ENCODE measurements at regions not wholly inside any gene's neighbourhood (a gene's known extent, or its start where the extent isn't known, plus 50 kb on each side); places are given as distances from the start of the nearest gene placed in this dataset.

GRCh38 chr13:99895444-99896368 lies 75.9 kb downstream of the ZIC5 start:
- no peak overlapping the region for H3K27ac Mint-ChIP-seq
- peaks cover 5 to 27% (median 16%) of the 10 kb centered on the region in 4 donors for H3K4me1 Mint-ChIP-seq
- Histone ChIP-seq H3K9me3 (ENCODE audit: control insufficient read depth in 2 of 2, low read length in 2 of 2) (no peaks in the 10 kb centered on the region), H3K36me3 (ENCODE audit: control insufficient read depth, insufficient read depth, low read length) (no peaks in the 10 kb centered on the region), H3K4me1 (ENCODE audit: control insufficient read depth, insufficient read depth, low read length, poor library complexity, severe bottlenecking) (peaks cover 20% of the 10 kb centered on the region), H3K27me3 (ENCODE audit: control insufficient read depth, insufficient read depth, low read length) (peaks cover 17% of the 10 kb centered on the region), H3K27ac (ENCODE audit: insufficient read depth, low read length, poor library complexity, severe bottlenecking) (no peak overlapping the region), H3K4me3 (ENCODE audit: low read depth, low read length) (peak overlapping the region; percentile 85)
- peaks cover 5% of the 10 kb centered on the region for H3K36me3 Mint-ChIP-seq
- peaks cover 0 to 4% (median 0%) of the 10 kb centered on the region in 7 donors for H3K9me3 Mint-ChIP-seq
- no peak for ATAC-seq (ENCODE audit: low read depth in 2 of 2)
- peak in 2 of 3 donors; percentile 19 to 36 for DNase-seq
- H3K4me3 Mint-ChIP-seq = peak overlapping the region; percentile 75 to 80 (median 78)
- H3K27me3 Mint-ChIP-seq = peaks cover 71% of the 10 kb centered on the region

DNA sequence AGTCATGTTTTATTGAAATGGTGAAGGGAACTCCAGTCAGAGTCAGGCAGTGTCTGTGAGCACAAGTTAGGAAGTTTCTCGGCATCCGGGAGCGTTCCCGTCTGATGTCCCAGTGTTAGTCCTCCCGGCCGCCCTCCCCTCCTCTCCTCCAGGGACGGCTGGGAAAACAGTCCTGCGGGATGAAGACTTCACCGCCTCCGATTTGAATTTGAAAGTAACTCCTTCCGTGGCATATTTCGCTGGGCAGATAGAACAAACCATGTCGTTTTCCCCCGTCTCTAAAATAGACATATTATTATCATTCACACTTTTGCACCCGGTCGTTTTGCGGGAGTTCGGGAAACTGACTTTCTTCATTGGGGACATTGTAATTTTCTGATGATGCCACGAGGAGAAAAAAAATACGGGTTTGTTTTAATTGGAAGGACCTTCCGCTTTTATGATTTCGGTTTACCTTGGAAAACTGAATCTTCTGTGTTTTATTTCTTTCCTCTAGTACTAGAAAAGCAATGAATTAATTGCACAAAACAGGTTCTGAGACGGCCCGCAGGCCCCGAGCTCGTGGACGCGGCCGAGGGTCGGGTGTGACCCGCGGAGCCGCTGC lies 76.6 kb downstream of the ZIC5 start:
- peak overlapping the region; percentile 75 to 80 (median 78) for H3K4me3 Mint-ChIP-seq
- DNase-seq (peak in 1 of 3 donors; percentile 10), ATAC-seq (ENCODE audit: low read depth in 2 of 2) (no peak)
- peak overlapping the region in 2 of 3 donors; percentile 5 to 41 for H3K27ac Mint-ChIP-seq
- H3K9me3 Mint-ChIP-seq = peaks cover 0 to 4% (median 0%) of the 10 kb centered on the region in 7 donors
- Histone ChIP-seq H3K4me3 (ENCODE audit: low read depth, low read length) (peak overlapping the region; percentile 85), H3K4me1 (ENCODE audit: control insufficient read depth, insufficient read depth, low read length, poor library complexity, severe bottlenecking) (peaks cover 20% of the 10 kb centered on the region), H3K36me3 (ENCODE audit: control insufficient read depth, insufficient read depth, low read length) (no peaks in the 10 kb centered on the region), H3K27ac (ENCODE audit: insufficient read depth, low read length, poor library complexity, severe bottlenecking) (no peak overlapping the region), H3K9me3 (ENCODE audit: control insufficient read depth in 2 of 2, low read length in 2 of 2) (no peaks in the 10 kb centered on the region), H3K27me3 (ENCODE audit: control insufficient read depth, insufficient read depth, low read length) (peaks cover 17% of the 10 kb centered on the region)
- H3K4me1 Mint-ChIP-seq = peaks cover 5 to 22% (median 13%) of the 10 kb centered on the region in 4 donors
- peaks cover 5% of the 10 kb centered on the region for H3K36me3 Mint-ChIP-seq
- H3K27me3 Mint-ChIP-seq = peaks cover 65% of the 10 kb centered on the region

DNA sequence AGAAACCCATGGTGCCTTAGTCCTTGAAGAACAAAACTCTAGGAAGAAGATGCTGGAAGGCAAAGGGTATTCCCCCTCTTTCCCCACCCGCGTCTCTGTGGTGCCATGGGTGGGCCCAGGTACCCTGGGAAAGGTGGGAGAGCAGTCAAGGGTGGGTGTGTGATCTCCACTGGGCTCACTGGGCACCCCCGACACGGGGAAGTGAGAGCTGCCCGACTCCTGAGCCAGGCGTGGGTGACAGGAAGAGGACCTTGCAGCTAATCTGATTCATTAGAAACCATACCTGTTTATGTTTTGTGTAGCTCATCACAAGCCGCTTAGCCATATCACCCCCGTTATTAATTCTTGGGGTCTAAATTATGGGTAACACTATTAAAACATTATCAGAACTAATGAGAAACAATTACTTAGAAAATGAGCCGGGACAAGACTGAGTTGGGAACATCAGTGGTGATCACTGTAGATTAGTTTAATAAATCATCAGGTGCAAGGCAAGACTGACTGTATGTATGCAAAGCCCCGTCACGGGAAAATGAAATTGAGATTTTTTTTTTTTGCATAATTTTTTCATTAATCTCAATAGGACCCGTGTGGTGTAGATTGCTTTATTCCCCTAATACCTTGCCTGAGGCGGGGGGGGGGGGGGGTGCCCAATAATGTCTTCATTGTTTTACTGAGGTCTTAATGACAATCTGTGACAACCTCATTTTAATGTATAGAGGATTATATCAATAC lies 77.3 kb downstream of the ZIC5 start:
- Mint-ChIP-seq H3K4me1 (peaks cover 5 to 22% (median 13%) of the 10 kb centered on the region in 4 donors), H3K27ac (peak overlapping the region in 1 of 3 donors; percentile 41), H3K27me3 (peaks cover 62% of the 10 kb centered on the region), H3K4me3 (peak overlapping the region; percentile 75 to 80 (median 78)), H3K9me3 (peaks cover 0 to 4% (median 0%) of the 10 kb centered on the region in 7 donors), H3K36me3 (peaks cover 5% of the 10 kb centered on the region)
- Histone ChIP-seq H3K4me1 (ENCODE audit: control insufficient read depth, insufficient read depth, low read length, poor library complexity, severe bottlenecking) (peaks cover 20% of the 10 kb centered on the region), H3K4me3 (ENCODE audit: low read depth, low read length) (peak overlapping the region; percentile 85), H3K27me3 (ENCODE audit: control insufficient read depth, insufficient read depth, low read length) (peaks cover 17% of the 10 kb centered on the region), H3K36me3 (ENCODE audit: control insufficient read depth, insufficient read depth, low read length) (no peaks in the 10 kb centered on the region), H3K9me3 (ENCODE audit: control insufficient read depth in 2 of 2, low read length in 2 of 2) (no peaks in the 10 kb centered on the region), H3K27ac (ENCODE audit: insufficient read depth, low read length, poor library complexity, severe bottlenecking) (no peak overlapping the region)
- ATAC-seq (ENCODE audit: low read depth in 2 of 2) (no peak), DNase-seq (no peak)

DNA sequence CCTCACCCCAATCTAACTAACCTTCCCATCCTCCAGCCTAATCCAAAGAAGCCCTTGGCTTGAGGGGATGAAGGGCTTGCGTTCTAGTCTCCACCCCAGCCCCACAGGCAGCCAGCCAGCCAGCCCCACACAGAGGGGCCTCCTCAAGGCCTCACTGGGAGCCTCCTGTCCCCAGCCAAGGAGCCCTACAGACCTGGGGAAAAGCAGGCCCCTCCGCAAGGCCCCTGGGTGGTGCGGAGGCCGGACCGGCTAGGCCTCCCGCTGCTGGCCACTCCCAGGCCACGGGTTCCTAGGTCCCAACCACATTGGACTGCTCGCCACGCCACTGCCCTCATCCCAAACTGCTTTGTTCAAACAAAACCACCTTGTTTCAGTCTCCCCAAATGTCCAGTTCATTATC lies 78.0 kb downstream of the ZIC5 start:
- Histone ChIP-seq H3K36me3 (ENCODE audit: control insufficient read depth, insufficient read depth, low read length) (no peaks in the 10 kb centered on the region), H3K4me1 (ENCODE audit: control insufficient read depth, insufficient read depth, low read length, poor library complexity, severe bottlenecking) (peaks cover 20% of the 10 kb centered on the region), H3K27ac (ENCODE audit: insufficient read depth, low read length, poor library complexity, severe bottlenecking) (no peak overlapping the region), H3K27me3 (ENCODE audit: control insufficient read depth, insufficient read depth, low read length) (peaks cover 12% of the 10 kb centered on the region), H3K9me3 (ENCODE audit: control insufficient read depth in 2 of 2, low read length in 2 of 2) (no peaks in the 10 kb centered on the region), H3K4me3 (ENCODE audit: low read depth, low read length) (no peak overlapping the region)
- H3K27ac Mint-ChIP-seq = no peak overlapping the region
- H3K4me3 Mint-ChIP-seq = no peak overlapping the region
- peaks cover 5% of the 10 kb centered on the region for H3K36me3 Mint-ChIP-seq
- DNase-seq = no peak
- peaks cover 5 to 22% (median 13%) of the 10 kb centered on the region in 4 donors for H3K4me1 Mint-ChIP-seq
- peaks cover 60% of the 10 kb centered on the region for H3K27me3 Mint-ChIP-seq
- no peak for ATAC-seq (ENCODE audit: low read depth in 2 of 2)
- H3K9me3 Mint-ChIP-seq = peaks cover 0 to 2% (median 0%) of the 10 kb centered on the region in 7 donors

DNA sequence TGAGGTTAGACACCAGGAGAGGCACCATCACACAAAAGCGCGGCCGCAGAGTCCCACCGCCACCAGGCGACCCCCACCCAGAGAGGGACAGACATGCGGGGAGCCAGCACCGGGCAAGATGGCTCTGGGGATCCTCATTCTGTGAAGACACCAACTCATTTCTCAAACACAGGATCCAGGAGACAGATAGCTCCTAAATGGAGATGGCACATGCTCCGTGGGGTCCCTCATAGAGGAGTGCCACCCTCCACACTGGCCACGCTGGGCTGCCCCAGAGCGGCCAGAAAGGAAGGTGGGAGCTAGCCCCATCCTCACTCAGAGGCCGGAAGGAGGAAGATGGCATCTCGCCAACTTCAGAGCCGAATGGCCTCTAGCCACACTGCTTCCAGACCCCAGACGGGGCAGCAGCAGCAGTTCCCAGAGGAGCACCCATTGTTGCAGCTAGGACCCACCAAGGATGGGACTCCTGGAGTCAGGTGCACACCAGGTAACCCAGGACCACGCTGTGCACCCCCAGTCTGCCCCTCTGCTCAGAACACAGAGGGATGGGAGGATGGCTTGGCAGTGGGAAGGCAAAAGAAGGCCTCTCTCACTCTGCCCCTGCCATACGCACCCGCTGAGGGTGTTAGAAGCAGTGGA lies 78.6 kb downstream of the ZIC5 start:
- Histone ChIP-seq H3K4me1 (ENCODE audit: control insufficient read depth, insufficient read depth, low read length, poor library complexity, severe bottlenecking) (peaks cover 20% of the 10 kb centered on the region), H3K27ac (ENCODE audit: insufficient read depth, low read length, poor library complexity, severe bottlenecking) (no peak overlapping the region), H3K36me3 (ENCODE audit: control insufficient read depth, insufficient read depth, low read length) (no peaks in the 10 kb centered on the region), H3K4me3 (ENCODE audit: low read depth, low read length) (no peak overlapping the region), H3K27me3 (ENCODE audit: control insufficient read depth, insufficient read depth, low read length) (peaks cover 12% of the 10 kb centered on the region), H3K9me3 (ENCODE audit: control insufficient read depth in 2 of 2, low read length in 2 of 2) (no peaks in the 10 kb centered on the region)
- Mint-ChIP-seq H3K27me3 (peaks cover 54% of the 10 kb centered on the region), H3K27ac (no peak overlapping the region), H3K4me1 (peaks cover 5 to 22% (median 11%) of the 10 kb centered on the region in 4 donors), H3K9me3 (peaks cover 0 to 2% (median 0%) of the 10 kb centered on the region in 7 donors), H3K4me3 (no peak overlapping the region), H3K36me3 (peaks cover 5% of the 10 kb centered on the region)
- DNase-seq (no peak), ATAC-seq (ENCODE audit: low read depth in 2 of 2) (no peak)

GRCh38 chr13:99892196-99892613 lies 79.4 kb downstream of the ZIC5 start:
- H3K4me3 ChIP-seq (ENCODE audit: low read depth, low read length) = no peak overlapping the region
- H3K36me3 ChIP-seq (ENCODE audit: control insufficient read depth, insufficient read depth, low read length) = no peaks in the 10 kb centered on the region
- H3K27me3 ChIP-seq (ENCODE audit: control insufficient read depth, insufficient read depth, low read length) = peaks cover 10% of the 10 kb centered on the region
- DNase-seq = no peak
- ATAC-seq (ENCODE audit: low read depth in 2 of 2) = no peak
- H3K9me3 ChIP-seq (ENCODE audit: control insufficient read depth in 2 of 2, low read length in 2 of 2) = no peaks in the 10 kb centered on the region
- Mint-ChIP-seq H3K9me3 (peaks cover 0 to 2% (median 0%) of the 10 kb centered on the region in 7 donors), H3K36me3 (peaks cover 5% of the 10 kb centered on the region), H3K4me1 (peaks cover 5 to 22% (median 11%) of the 10 kb centered on the region in 4 donors), H3K27ac (no peak overlapping the region), H3K27me3 (peaks cover 46% of the 10 kb centered on the region), H3K4me3 (peak overlapping the region in 2 of 4 donors; percentile 30 to 56)
- peaks cover 20% of the 10 kb centered on the region for H3K4me1 ChIP-seq (ENCODE audit: control insufficient read depth, insufficient read depth, low read length, poor library complexity, severe bottlenecking)
- no peak overlapping the region for H3K27ac ChIP-seq (ENCODE audit: insufficient read depth, low read length, poor library complexity, severe bottlenecking)

GRCh38 chr13:99886706-99887105 lies 84.9 kb downstream of the ZIC5 start:
- no peaks in the 10 kb centered on the region for H3K4me1 ChIP-seq (ENCODE audit: control insufficient read depth, insufficient read depth, low read length, poor library complexity, severe bottlenecking)
- no peaks in the 10 kb centered on the region for H3K27me3 ChIP-seq (ENCODE audit: control insufficient read depth, insufficient read depth, low read length)
- no peaks in the 10 kb centered on the region for H3K36me3 ChIP-seq (ENCODE audit: control insufficient read depth, insufficient read depth, low read length)
- Mint-ChIP-seq H3K36me3 (peaks cover 6% of the 10 kb centered on the region), H3K4me1 (no peaks in the 10 kb centered on the region), H3K4me3 (no peak overlapping the region), H3K9me3 (peaks cover 0 to 5% (median 0%) of the 10 kb centered on the region in 7 donors), H3K27me3 (peaks cover 5% of the 10 kb centered on the region), H3K27ac (no peak overlapping the region)
- DNase-seq = no peak
- H3K4me3 ChIP-seq (ENCODE audit: low read depth, low read length) = no peak overlapping the region
- no peak overlapping the region for H3K27ac ChIP-seq (ENCODE audit: insufficient read depth, low read length, poor library complexity, severe bottlenecking)
- no peak for ATAC-seq (ENCODE audit: low read depth in 2 of 2)
- H3K9me3 ChIP-seq (ENCODE audit: control insufficient read depth in 2 of 2, low read length in 2 of 2) = no peaks in the 10 kb centered on the region

All from CD4-positive, CD25-positive, alpha-beta regulatory T cell (primary cell).